Fibroblast of lung (primary cell): ENCODE measurements at regions not wholly inside any gene's neighbourhood (a gene's known extent, or its start where the extent isn't known, plus 50 kb on each side); places are given as distances from the start of the nearest gene placed in this dataset.

Source experiments
- DNase-seq, 2 donors: peaks; one replicate each; pipeline versions ENCODE4 v3.0.0 to v3.0.0-alpha.2; 2010; ENCODE audit warnings: low read depth in 2 of 2
- H2AFZ ChIP-seq: 2 replicates; pipeline ENCODE4 v1.5.1; 2012; ENCODE audit warnings: low read length, control low read depth, inconsistent platforms
- H3K27ac ChIP-seq: 2 replicates; pipeline ENCODE4 v1.5.1; 2011; ENCODE audit warnings: low read length, control low read depth; ENCODE audit not compliant: insufficient read depth
- H3K27me3 ChIP-seq: 2 replicates; pipeline ENCODE4 v1.5.1; 2011; ENCODE audit warnings: mild to moderate bottlenecking, low read length; ENCODE audit not compliant: control insufficient read depth, insufficient read depth
- H3K36me3 ChIP-seq: 2 replicates; pipeline ENCODE4 v1.5.1; 2011; ENCODE audit warnings: low read length; ENCODE audit not compliant: control insufficient read depth, insufficient read depth
- H3K4me1 ChIP-seq: 2 replicates; pipeline ENCODE4 v1.5.1; 2011; ENCODE audit warnings: low read length; ENCODE audit not compliant: control insufficient read depth, insufficient read depth; ENCODE audit errors: extremely low read depth
- H3K4me2 ChIP-seq: 2 replicates; pipeline ENCODE4 v1.5.1; 2011; ENCODE audit warnings: low read length, control low read depth; ENCODE audit not compliant: insufficient read depth; ENCODE audit errors: extremely low read depth
- H3K4me3 ChIP-seq, 4 experiments: fragments of 200-600 bp in 1 of 4; sonication (generic) in 1 of 4; replicated peaks in 1 of 4; 2 replicates each; pipeline ENCODE4 v1.5.1; 2011 to 2016; ENCODE audit warnings: low read length in 4 of 4, low read depth in 3 of 4, mild to moderate bottlenecking in 3 of 4, control low read depth in 2 of 4, inconsistent platforms in 1 of 4, mixed read lengths in 1 of 4; ENCODE audit not compliant: insufficient read depth in 1 of 4; ENCODE audit errors: control extremely low read depth in 1 of 4
- H3K79me2 ChIP-seq: 2 replicates; pipeline ENCODE4 v1.5.1; 2012; ENCODE audit warnings: mild to moderate bottlenecking, low read length, inconsistent platforms; ENCODE audit not compliant: control insufficient read depth, insufficient read depth
- H3K9ac ChIP-seq: 2 replicates; pipeline ENCODE4 v1.5.1; 2011; ENCODE audit warnings: mild to moderate bottlenecking, low read length, control low read depth; ENCODE audit not compliant: insufficient read depth
- H3K9me3 ChIP-seq: 2 replicates; pipeline ENCODE4 v1.5.1; 2012; ENCODE audit warnings: low read depth, low read length; ENCODE audit not compliant: control insufficient read depth, insufficient read depth
- H4K20me1 ChIP-seq: 2 replicates; pipeline ENCODE4 v1.5.1; 2011; ENCODE audit warnings: low read length; ENCODE audit not compliant: control insufficient read depth, insufficient read depth; ENCODE audit errors: extremely low read depth
- EZH2 ChIP-seq: IDR thresholded peaks from 2 replicates; pipeline ENCODE4 v1.5.1; 2012; ENCODE audit warnings: low read length, control low read depth, mild to moderate bottlenecking; ENCODE audit errors: missing control alignments
- TF ChIP-seq, protein P1 (sequence below), 2 donors: IDR thresholded peaks in 1 of 2; conservative IDR thresholded peaks in 1 of 2; 1 replicate in 1 of 2; 2 replicates in 1 of 2; pipeline ENCODE4 v1.5.1; 2011 to 2012; ENCODE audit warnings: low read length in 2 of 2, control low read depth in 1 of 2, inconsistent platforms in 1 of 2, low read depth in 1 of 2, mild to moderate bottlenecking in 1 of 2

GRCh38 chr9:26247861-26248260, 569.6 kb upstream of the TUSC1 start:
- TF ChIP-seq EZH2 = no peak
- TF ChIP-seq, protein P1, sequence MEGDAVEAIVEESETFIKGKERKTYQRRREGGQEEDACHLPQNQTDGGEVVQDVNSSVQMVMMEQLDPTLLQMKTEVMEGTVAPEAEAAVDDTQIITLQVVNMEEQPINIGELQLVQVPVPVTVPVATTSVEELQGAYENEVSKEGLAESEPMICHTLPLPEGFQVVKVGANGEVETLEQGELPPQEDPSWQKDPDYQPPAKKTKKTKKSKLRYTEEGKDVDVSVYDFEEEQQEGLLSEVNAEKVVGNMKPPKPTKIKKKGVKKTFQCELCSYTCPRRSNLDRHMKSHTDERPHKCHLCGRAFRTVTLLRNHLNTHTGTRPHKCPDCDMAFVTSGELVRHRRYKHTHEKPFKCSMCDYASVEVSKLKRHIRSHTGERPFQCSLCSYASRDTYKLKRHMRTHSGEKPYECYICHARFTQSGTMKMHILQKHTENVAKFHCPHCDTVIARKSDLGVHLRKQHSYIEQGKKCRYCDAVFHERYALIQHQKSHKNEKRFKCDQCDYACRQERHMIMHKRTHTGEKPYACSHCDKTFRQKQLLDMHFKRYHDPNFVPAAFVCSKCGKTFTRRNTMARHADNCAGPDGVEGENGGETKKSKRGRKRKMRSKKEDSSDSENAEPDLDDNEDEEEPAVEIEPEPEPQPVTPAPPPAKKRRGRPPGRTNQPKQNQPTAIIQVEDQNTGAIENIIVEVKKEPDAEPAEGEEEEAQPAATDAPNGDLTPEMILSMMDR (conservative IDR thresholded peaks at IDR 0.05 in 1 of 2, IDR thresholded peaks at IDR 0.05 in 1 of 2; ENCODE audit: low read depth in 1 of 2, low read length in 2 of 2) = no peak

DNA sequence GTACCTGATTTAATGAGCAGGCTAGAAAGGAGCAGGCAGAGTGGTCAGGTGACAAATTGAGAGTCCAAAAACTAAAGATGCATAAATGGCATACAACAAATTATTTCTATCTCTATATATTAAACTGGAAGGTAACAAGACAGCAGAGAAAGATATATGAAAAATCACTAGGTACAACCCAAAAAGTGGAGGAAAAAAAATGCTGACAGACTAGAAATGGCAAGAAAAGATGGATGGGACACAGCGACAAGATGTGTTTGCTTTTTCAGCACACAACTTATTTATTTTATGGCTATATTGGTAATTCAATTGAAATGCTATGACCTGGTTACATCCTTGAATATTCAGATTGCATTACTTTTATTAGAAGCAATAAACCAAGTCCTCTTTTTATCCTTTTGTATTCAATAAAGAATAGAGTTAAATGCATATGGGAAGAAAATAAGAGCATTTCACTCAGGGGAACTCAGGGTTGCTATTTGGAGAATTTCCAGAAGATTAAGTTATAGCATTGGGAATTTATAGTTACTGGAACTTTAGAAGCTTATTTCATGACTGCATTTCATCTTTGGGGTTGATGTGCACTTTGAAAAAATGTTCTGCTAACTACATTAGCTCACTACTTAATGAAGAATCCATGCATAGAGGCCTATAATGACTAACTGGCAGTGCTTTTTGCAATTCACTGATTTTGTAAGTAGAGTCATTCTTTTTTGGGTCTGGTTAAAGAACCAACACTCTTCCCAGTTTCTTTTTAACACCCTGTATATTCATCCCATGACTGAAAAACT, 566.6 kb upstream of the TUSC1 start:
- Histone ChIP-seq H3K79me2 (no peaks in the 10 kb centered on the region), H3K36me3 (no peaks in the 10 kb centered on the region), H2AFZ (no peak overlapping the region), H3K9me3 (no peaks in the 10 kb centered on the region), H3K27ac (no peak overlapping the region), H3K4me3 (no peak overlapping the region), H4K20me1 (no peaks in the 10 kb centered on the region), H3K9ac (no peak overlapping the region), H3K4me2 (no peak overlapping the region), H3K27me3 (no peaks in the 10 kb centered on the region), H3K4me1 (no peaks in the 10 kb centered on the region)
- no peak for DNase-seq
- TF ChIP-seq, protein P1 (conservative IDR thresholded peaks at IDR 0.05 in 1 of 2, IDR thresholded peaks at IDR 0.05 in 1 of 2; ENCODE audit: low read depth in 1 of 2, low read length in 2 of 2) = no peak
- no peak for TF ChIP-seq EZH2

More at GRCh38 chr9:26247861-26248260, 569.6 kb upstream of the TUSC1 start:
- H3K79me2 ChIP-seq = no peaks in the 10 kb centered on the region
- H3K27ac ChIP-seq = no peak overlapping the region
- H3K9ac ChIP-seq = no peak overlapping the region
- H3K4me2 ChIP-seq = no peak overlapping the region
- no peaks in the 10 kb centered on the region for H3K27me3 ChIP-seq
- no peak for DNase-seq
- no peaks in the 10 kb centered on the region for H3K36me3 ChIP-seq
- no peaks in the 10 kb centered on the region for H3K4me1 ChIP-seq
- no peaks in the 10 kb centered on the region for H3K9me3 ChIP-seq
- H4K20me1 ChIP-seq = no peaks in the 10 kb centered on the region
- no peak overlapping the region for H3K4me3 ChIP-seq
- no peak overlapping the region for H2AFZ ChIP-seq

DNA sequence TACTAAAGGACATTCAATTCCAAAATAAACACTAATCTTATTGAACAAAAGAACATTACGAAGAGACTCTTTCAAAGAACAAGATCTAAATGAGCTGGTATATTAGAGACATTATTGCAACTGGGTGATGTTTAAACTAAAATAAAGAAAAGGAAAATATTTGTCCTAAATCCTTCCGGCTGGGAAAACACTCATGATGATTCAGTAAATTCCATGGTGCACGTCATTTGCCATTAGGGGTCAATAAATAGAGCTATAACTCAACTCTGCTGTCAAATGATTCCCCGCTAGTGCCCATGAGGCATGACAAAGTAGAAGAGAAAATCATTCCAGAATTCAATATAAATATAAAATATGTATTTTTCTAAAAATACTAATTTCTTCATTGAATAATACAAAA, 565.5 kb upstream of the TUSC1 start:
- Histone ChIP-seq H3K9ac (no peak overlapping the region), H3K27me3 (no peaks in the 10 kb centered on the region), H4K20me1 (no peaks in the 10 kb centered on the region), H3K27ac (no peak overlapping the region), H3K4me1 (no peaks in the 10 kb centered on the region), H3K4me3 (no peak overlapping the region), H2AFZ (no peak overlapping the region), H3K79me2 (no peaks in the 10 kb centered on the region), H3K36me3 (no peaks in the 10 kb centered on the region), H3K4me2 (no peak overlapping the region), H3K9me3 (no peaks in the 10 kb centered on the region)
- peak; percentile 58 to 64 for DNase-seq
- TF ChIP-seq EZH2 = no peak
- TF ChIP-seq, protein P1 (conservative IDR thresholded peaks at IDR 0.05 in 1 of 2, IDR thresholded peaks at IDR 0.05 in 1 of 2; ENCODE audit: low read depth in 1 of 2, low read length in 2 of 2) = no peak
